DOHH2 (cell line): ENCODE measurements at regions not wholly inside any gene's neighbourhood (a gene's known extent, or its start where the extent isn't known, plus 50 kb on each side); places are given as distances from the start of the nearest gene placed in this dataset.

Source experiments
- H3F3A ChIP-seq: fragments of 200-600 bp; sonication (generic), shearing (Covaris generic); 2 replicates; pipeline ENCODE4 v1.6.0; 2016; ENCODE audit warnings: antibody characterized with exemption, mild to moderate bottlenecking; ENCODE audit not compliant: control insufficient read depth, insufficient read depth
- H3K27ac ChIP-seq: fragments of 200-600 bp; sonication (generic); 2 replicates; pipeline ENCODE4 v1.5.1; 2014; ENCODE audit warnings: low read depth, mild to moderate bottlenecking, low read length, moderate library complexity
- H3K27me3 ChIP-seq: fragments of 200-600 bp; sonication (generic); 2 replicates; pipeline ENCODE4 v1.6.1; 2014; ENCODE audit warnings: mild to moderate bottlenecking, low read length, mixed read lengths; ENCODE audit not compliant: control insufficient read depth
- H3K36me3 ChIP-seq: fragments of 200-600 bp; sonication (generic); 2 replicates; pipeline ENCODE4 v1.6.1; 2014; ENCODE audit warnings: mild to moderate bottlenecking, low read length, moderate library complexity, mixed read lengths; ENCODE audit not compliant: control insufficient read depth
- H3K4me1 ChIP-seq: fragments of 200-600 bp; sonication (generic); 2 replicates; pipeline ENCODE4 v1.6.1; 2014; ENCODE audit warnings: mild to moderate bottlenecking, low read length, mixed read lengths; ENCODE audit not compliant: control insufficient read depth
- H3K4me2 ChIP-seq: fragments of 200-600 bp; sonication (generic); 2 replicates; pipeline ENCODE4 v1.6.0; 2014; ENCODE audit warnings: mild to moderate bottlenecking, low read length, moderate library complexity
- H3K4me3 ChIP-seq: fragments of 200-600 bp; sonication (generic); 2 replicates; pipeline ENCODE4 v1.5.1; 2014; ENCODE audit warnings: mild to moderate bottlenecking, low read length, mixed read lengths
- H3K79me2 ChIP-seq: fragments of 200-600 bp; sonication (generic); 2 replicates; pipeline ENCODE4 v1.6.1; 2014; ENCODE audit warnings: mild to moderate bottlenecking, low read length, mixed read lengths; ENCODE audit not compliant: control insufficient read depth
- H3K9me2 ChIP-seq: fragments of 200-600 bp; sonication (generic); replicated peaks from 2 replicates; pipeline ENCODE4 v1.6.1; 2014; ENCODE audit warnings: mild to moderate bottlenecking, low read length, mixed read lengths; ENCODE audit not compliant: control insufficient read depth
- H3K9me3 ChIP-seq: fragments of 200-600 bp; sonication (generic); 2 replicates; pipeline ENCODE4 v1.6.1; 2014; ENCODE audit warnings: antibody characterized with exemption, low read length, mixed read lengths; ENCODE audit not compliant: control insufficient read depth, insufficient read depth
- H4K20me1 ChIP-seq: fragments of 200-600 bp; sonication (generic); 2 replicates; pipeline ENCODE4 v1.6.0; 2014; ENCODE audit warnings: low read depth, mild to moderate bottlenecking, antibody characterized with exemption, low read length, moderate library complexity; ENCODE audit not compliant: control insufficient read depth, insufficient read depth
- CTCF ChIP-seq: fragments of 200-600 bp; sonication (generic); IDR thresholded peaks from one replicate; pipeline ENCODE4 v1.5.1; 2014; ENCODE audit warnings: antibody characterized with exemption, mild to moderate bottlenecking, low read depth, low read length; ENCODE audit not compliant: poor library complexity, severe bottlenecking
- EZH2phosphoT487 ChIP-seq: fragments of 200-600 bp; sonication (generic); IDR thresholded peaks from 2 replicates; pipeline ENCODE4 v1.6.1; 2017; ENCODE audit warnings: borderline replicate concordance, mild to moderate bottlenecking, antibody characterized with exemption, low read length, moderate library complexity, mixed read lengths

- no peaks in the 10 kb centered on the region for H3K36me3 ChIP-seq
- H3K4me3 ChIP-seq: no peak overlapping the region
- no peaks in the 10 kb centered on the region for H3K9me2 ChIP-seq
- TF ChIP-seq EZH2phosphoT487 (no peak), CTCF (no peak)
- H3K4me2 ChIP-seq: no peak overlapping the region
- no peaks in the 10 kb centered on the region for H3F3A ChIP-seq
- H3K27ac ChIP-seq: no peak overlapping the region
- H3K27me3 ChIP-seq: no peaks in the 10 kb centered on the region
- H3K4me1 ChIP-seq: no peaks in the 10 kb centered on the region
- H4K20me1 ChIP-seq: no peaks in the 10 kb centered on the region
- H3K79me2 ChIP-seq: no peaks in the 10 kb centered on the region
- no peaks in the 10 kb centered on the region for H3K9me3 ChIP-seq
These were observed 190.4 kb downstream of the ABCC12 start for GRCh38 chr16:47965439-47965838.

- H3K4me1 ChIP-seq: no peaks in the 10 kb centered on the region
- H3K4me2 ChIP-seq: no peak overlapping the region
- no peaks in the 10 kb centered on the region for H4K20me1 ChIP-seq
- no peaks in the 10 kb centered on the region for H3K9me2 ChIP-seq
- H3K27me3 ChIP-seq: no peaks in the 10 kb centered on the region
- no peaks in the 10 kb centered on the region for H3K36me3 ChIP-seq
- H3F3A ChIP-seq: no peaks in the 10 kb centered on the region
- no peak overlapping the region for H3K4me3 ChIP-seq
- no peak overlapping the region for H3K27ac ChIP-seq
- H3K79me2 ChIP-seq: no peaks in the 10 kb centered on the region
- no peaks in the 10 kb centered on the region for H3K9me3 ChIP-seq
- TF ChIP-seq CTCF (no peak), EZH2phosphoT487 (no peak)
These were observed 197.1 kb downstream of the ABCC12 start for GRCh38 chr16:47958726-47959125.

- Histone ChIP-seq H3K4me3 (no peak overlapping the region), H3K27ac (no peak overlapping the region), H3K27me3 (no peaks in the 10 kb centered on the region), H3K9me3 (no peaks in the 10 kb centered on the region), H3K4me2 (no peak overlapping the region), H3K79me2 (no peaks in the 10 kb centered on the region), H3K9me2 (no peaks in the 10 kb centered on the region), H3K36me3 (no peaks in the 10 kb centered on the region), H3K4me1 (no peaks in the 10 kb centered on the region), H3F3A (no peaks in the 10 kb centered on the region), H4K20me1 (no peaks in the 10 kb centered on the region)
- TF ChIP-seq EZH2phosphoT487 (no peak), CTCF (no peak)
These were observed 198.9 kb downstream of the ABCC12 start for GRCh38 chr16:47956916-47957315.

GRCh38 chr16:47949714-47950113 lies 206.1 kb downstream of the ABCC12 start:
- H3K27me3 ChIP-seq: no peaks in the 10 kb centered on the region
- no peak overlapping the region for H3K27ac ChIP-seq
- no peaks in the 10 kb centered on the region for H3F3A ChIP-seq
- H3K4me2 ChIP-seq: no peak overlapping the region
- H3K4me1 ChIP-seq: no peaks in the 10 kb centered on the region
- H3K9me2 ChIP-seq: no peaks in the 10 kb centered on the region
- TF ChIP-seq CTCF (no peak), EZH2phosphoT487 (no peak)
- no peaks in the 10 kb centered on the region for H3K79me2 ChIP-seq
- H3K4me3 ChIP-seq: no peak overlapping the region
- H3K36me3 ChIP-seq: no peaks in the 10 kb centered on the region
- no peaks in the 10 kb centered on the region for H4K20me1 ChIP-seq
- H3K9me3 ChIP-seq: no peaks in the 10 kb centered on the region
